ENCODE measurements at regions not wholly inside any gene's neighbourhood (a gene's known extent, or its start where the extent isn't known, plus 50 kb on each side); places are given as distances from the start of the nearest gene placed in this dataset.

DNA sequence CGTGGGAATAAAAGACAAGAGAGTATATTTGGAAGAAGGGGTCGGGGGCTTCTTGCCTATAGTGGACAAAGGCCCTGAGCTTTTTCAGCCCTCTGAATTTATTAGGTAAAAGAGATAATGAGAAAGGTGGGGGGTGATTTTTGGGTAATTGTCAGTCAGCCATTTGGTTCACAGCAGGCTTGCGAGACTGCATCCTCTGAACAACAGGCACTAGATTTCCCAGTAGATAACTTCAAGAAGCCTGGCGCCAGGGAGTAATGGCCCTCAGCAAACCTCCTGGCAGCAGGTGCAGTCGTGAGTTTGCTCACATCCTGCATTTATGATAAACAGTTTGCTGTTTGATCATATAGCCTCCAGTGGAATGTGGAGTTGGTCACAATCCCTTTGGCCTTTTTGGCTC, 609.0 kb downstream of the DHX35 start:
- DNase-seq (ENCODE audit: low spot score): no peak

DNA sequence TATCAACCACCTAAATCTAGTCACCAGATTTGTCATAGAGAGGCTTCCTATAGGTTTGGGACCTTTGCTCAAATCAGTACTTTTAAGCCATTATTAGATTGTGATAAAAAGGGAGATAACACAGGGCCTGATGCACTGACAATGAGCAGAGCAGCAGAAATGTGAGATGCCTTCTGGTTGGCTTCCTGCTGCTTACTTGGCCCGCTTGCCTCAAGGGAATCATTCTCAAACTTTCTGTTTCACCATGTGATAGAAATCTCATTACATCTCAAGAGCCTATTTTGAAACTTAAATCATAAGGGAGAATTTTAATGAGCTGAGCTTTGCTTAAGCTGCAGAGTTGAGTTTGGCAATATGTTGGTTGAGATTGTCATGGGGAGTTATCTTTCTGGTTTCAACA, 606.0 kb downstream of the DHX35 start:
- DNase-seq (ENCODE audit: low spot score): no peak

DNA sequence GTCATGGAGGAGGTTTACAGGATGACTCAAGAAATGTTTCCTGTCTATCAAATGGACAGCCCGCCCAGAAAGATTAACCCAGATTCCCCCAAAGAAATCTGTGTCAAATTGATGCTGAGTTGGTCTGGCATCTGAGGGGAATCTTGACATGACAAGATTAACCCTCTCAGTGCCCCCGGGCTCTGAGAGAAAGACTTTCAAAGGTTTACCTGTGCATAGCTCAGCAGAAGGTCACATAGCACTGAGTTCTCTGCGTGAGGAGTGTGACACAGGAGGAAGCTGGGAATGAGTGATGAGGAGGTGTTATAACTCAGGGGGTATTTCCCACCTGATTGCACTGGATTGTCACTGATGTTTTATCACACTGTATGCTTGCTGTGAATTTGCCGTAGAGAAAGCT, 601.2 kb downstream of the DHX35 start:
- DNase-seq (ENCODE audit: low spot score): no peak

DNA sequence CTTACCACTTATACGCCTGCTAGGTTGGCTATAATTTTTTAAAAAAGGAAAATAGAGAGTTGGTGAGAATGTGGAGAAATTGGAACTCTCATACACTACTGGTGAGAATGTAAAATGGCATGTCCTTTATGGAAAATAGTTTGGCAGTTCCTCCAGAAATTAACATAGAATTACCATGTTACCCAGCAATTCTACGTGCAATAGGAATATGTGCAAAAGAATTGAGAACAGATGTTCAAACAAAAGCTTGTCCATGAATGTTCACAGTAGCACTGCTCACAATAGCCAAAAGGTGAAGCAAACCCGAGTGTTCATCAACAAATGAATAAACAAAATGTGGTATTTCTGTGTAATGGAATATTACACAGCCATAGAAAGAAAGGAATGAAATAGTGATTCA, 592.2 kb downstream of the DHX35 start:
- no peak for DNase-seq (ENCODE audit: low spot score)

DNA sequence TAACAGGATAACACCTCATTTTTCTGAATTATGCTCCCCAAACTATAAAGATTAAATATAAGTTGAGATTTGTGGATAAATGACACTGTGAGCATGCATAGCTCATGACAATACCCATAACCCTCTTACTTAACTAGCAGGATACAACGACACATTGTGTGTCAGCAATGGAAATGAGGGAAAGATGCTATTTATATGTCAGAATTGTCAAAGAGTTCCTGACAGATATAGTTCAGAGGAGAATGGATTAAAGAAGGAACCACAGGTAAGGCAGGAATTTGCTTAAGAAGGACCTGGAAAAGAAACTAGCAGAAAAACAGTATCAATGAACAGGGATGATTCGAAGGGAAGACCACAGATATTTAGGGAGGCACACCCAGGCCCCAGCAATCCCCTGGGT, 591.0 kb downstream of the DHX35 start:
- no peak for DNase-seq (ENCODE audit: low spot score)

DNA sequence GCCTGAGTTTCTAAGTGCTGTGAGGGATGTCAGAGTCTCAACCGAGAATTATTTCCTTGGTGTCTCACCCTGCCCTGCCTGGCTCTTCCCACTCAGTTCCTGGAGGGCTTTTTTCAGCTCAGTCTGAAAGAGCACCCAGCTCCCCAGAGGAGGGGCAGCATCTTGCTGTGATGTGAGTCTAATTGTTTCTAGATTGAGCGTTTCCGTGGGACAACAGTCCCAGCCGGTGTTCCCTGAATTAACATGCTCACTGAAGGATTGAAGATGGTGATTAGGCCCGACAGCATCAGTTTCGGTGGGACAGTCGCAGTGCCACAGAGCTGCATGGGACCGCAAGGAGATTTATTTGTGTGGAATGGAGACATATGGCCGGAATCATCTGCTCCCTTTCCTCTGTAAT, 587.6 kb downstream of the DHX35 start:
- no peak for DNase-seq (ENCODE audit: low spot score)

DNA sequence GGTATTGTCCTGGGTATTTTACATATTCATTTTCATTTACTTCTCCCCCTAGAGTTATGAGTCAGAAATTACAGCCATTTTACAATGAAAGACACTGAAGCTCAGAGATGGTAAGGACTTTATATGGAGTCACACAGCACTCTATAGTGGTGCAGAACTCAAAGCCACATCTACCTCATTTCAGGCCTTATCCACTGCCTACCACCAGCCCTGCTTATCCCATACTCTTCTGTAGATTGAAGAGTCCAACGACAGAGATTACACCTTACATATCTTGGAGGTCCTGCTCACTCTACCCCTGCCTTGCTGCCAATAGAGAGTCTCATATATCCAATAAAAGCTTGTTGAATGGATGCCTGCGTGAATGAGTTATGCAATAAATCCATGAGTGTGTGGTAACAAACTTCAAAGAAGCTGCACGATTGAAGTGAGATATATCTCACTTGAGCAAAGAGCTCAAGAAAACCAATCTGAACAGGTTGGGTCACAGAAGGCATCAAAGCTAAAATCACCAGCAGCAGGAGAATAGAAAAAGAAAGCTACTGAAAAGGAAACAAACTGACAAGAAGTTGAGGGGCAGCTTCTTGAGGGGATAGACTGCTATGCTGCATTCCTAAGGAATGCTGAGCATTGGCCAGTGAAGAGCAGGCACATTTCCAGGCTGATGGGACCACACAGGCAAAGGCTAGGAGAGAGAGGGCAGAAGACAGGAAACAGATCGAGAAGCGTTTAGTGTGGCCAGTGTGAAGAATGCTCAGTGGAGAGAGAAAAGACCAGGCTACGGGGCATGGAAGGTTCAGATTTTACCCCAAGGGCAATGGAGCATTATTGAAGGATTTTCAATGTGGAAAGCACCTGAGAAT, 585.6 kb downstream of the DHX35 start:
- DNase-seq (ENCODE audit: low spot score): no peak

DNA sequence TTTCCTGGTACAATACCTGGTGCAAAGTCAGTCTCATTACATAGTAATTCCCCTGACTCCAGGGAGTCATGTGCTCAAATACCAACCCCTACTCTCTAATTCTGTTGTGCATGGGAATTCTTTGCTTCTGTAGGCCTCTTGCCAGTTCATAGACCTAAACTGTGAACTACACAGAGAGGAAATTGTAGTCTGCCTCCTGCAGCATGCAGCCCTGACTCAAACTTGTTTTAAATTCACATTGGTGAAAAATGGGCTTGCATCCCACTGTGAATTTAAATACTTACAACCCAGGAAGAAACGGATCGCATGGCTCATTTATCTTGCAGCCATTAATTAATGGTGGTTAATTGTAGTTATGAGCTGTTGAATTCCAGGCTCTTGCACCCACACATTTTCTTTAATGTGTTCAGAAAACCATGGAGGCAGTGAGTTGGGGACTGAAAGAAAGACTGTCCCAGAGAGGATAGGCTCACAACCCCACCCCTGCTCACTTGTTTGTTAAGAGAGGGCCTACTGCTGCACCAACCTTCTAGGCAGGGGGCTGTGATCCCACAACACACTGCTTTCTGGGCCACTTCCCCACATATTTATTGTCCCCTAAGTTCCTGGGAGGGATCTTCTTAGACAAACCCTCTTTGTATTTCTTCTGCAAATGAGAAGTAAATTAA, 579.1 kb downstream of the DHX35 start:
- no peak for DNase-seq (ENCODE audit: low spot score)

DNA sequence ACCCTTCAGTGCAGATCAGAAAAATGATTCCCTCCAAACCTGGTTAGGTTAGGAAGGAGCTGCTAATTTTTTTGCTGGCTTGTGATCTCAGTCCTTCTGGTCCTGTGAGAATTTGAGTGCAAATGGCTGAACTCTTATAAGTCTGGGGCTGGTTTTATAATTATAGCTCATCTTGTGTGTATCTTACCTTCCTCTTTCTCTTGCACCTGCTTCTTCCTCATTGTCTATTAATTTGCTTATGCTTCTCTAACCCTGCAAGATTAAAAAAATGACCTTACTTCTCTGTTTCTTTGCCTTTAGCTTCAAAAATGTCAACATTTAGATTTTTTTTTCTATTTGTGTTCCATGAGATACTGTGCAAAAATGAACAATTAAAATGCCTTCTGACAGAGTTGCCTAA, 576.2 kb downstream of the DHX35 start:
- no peak for DNase-seq (ENCODE audit: low spot score)

DNA sequence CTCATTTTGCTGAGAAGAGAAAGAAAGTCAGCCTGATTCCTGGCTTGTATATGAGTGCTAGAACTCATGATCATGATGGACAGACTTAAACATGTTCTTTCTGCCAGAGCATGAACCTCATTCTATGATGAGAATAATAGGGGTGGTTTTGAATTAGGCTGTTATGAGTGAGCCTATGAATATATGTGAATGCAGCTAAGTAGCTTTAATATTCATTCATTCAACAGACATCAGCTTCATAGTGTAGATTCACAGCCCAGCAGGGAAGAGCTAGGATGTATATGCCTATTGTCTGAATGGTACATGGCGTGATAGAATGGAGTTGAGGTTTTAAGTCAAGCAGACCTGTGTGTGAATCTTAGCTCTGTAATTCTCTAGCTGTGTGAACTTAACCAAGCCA, 573.2 kb downstream of the DHX35 start:
- DNase-seq (ENCODE audit: low spot score): no peak

DNA sequence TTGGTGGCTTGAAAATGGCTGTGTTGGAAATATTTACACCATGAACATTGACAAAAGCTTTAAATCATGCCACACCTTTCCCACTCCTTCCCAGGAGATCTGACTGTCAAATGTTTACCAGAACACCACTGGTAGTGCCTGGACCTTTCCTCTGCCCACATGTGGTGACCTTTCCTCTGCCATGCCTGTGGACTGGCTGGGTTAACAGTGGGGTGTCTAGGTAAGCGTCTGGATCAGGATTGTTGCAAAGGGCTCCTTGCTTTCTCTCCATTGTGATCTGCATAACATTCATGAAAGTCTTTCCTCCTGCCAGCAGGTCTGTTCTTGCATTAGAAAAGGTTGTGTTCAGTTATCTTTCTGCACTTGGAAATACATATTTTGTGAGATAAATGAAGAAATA, 572.7 kb downstream of the DHX35 start:
- no peak for DNase-seq (ENCODE audit: low spot score)

DNA sequence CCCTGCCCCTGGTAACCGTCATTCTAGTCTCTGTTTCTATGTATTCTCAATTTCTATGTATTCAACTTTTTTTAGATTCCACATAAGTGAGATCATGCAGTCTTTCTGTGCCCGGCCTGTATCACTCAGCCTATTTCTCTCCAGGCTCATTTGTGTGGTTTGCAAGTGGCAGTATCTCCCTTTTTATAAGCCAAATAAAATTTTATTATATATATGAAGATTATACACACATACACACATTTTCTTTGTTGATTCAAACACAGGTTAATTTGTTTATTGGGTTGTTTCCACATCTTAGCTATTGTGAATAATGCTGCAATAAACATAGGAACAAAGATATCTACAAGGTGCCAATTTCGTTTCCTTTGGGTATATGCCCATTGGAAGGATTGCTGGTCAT, 571.7 kb downstream of the DHX35 start:
- DNase-seq (ENCODE audit: low spot score): no peak

DNA sequence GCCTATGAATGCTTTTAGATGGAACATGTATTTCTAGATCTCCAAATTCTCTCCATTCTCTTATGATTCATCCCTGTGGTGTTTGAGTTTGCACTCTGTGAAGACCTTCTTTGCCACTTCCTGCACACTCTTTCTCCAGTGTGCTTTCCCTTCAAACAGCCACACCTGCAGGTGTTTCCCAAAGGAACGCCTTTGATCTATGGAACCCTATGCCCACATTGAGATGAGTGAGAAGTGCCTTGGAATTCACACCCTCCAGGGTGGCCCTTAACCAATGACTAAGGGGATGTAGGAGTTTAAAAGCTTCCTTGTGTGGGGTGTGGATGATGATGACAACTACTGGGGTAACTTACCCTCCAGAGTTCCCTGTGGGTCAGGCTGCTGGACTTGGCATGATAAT, 570.1 kb downstream of the DHX35 start:
- no peak for DNase-seq (ENCODE audit: low spot score)

DNA sequence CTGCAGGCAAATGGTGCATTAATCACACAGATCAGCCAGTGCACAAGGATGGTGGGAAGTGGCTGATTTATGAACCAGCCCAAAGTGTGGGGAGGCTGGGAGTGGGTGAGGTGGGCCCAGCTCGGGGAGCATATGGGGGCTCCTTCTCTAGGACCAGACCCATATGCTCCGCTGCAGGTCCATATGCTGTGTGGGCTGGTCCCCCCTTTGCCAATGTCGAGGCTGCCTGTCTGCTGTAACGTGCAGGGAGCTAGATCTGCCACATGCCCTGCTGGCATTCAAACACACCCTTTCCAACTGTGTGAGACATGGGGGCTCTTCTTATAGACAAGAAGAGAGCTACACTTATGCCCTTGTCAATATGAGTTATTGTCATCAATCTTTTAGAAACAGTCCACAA, 566.3 kb downstream of the DHX35 start:
- DNase-seq (ENCODE audit: low spot score): no peak

DNA sequence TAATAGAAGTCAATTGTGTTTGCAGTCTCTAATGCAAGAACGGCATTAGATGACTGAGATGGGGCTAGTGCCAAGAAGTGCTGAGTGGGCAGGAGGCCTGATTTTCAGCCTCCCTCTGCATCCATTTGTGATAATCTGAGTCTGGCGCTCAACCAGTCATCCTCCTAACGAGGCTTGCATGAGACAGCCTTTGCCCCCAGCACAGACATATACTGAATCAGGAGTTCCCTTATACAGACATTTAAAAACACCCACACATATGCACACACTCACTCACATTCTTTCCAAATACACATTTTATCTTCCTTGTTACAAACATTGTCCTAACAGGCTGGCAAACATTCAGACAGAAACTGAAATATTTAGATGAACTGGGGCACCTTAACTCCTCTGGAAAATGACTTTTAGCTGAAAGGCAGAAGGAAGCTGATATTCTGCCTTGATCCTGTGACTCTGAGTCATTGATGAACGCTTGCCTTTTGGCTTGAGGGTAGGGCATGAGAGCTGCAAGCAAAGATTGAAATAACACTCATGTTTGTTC, 562.3 kb downstream of the DHX35 start:
- no peak for DNase-seq (ENCODE audit: low spot score)

DNA sequence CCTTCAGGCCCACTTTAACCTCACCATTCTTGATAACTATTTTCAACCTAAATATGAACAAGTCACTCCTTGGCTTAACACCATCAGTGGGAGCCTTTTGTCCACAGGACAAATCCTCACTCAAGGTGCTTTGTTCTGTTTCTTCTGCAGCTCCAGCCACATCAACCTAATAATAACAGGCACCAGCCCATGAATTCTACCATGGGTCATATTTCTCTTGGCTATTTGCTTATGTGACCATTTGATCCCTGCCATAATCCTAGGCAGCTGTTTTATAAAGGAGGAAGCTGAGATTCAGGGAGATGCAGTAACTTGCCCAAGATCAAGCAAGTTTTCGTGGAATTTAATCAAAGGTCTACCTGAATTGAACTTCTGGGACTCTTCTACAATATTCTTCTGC, 561.3 kb downstream of the DHX35 start:
- no peak for DNase-seq (ENCODE audit: low spot score)

DNA sequence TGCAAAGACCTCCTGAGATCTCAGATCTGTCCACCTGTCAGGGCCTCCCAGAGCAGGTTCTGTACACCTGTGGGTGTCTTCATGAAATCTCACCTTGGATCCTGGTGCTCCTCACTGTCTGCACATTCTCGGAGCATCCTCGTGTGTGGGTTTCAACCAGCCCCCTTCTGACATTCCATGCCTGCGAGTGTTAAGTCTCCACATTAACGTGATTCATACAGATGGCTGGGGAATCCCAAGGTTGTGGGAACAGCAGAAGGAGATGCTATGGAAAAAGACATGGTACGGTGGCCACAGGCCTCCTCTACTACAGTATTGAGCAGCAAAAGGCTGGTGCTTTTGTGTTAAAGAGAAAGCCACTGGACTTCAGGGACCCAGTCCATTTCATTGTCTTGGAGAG, 556.5 kb downstream of the DHX35 start:
- DNase-seq (ENCODE audit: low spot score): no peak

DNA sequence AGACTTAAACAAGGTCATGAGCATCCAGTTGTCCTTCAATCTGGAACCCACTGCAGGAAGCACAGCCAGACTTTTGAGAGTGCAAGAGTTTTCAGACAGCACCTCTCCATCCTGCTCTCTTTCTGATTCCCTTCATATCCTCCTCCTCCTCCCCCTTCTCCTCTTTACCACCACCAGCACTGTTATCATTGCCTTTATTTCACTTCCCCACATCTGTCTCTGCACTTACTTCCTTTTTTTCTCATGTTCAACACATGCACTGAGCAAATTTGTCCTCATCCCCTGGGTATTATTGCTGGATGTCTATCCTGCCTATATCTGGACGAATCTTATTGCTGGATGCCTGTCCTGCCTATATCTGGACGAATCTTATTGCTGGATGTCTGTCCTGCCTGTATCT, 554.8 kb downstream of the DHX35 start:
- DNase-seq (ENCODE audit: low spot score): no peak

DNA sequence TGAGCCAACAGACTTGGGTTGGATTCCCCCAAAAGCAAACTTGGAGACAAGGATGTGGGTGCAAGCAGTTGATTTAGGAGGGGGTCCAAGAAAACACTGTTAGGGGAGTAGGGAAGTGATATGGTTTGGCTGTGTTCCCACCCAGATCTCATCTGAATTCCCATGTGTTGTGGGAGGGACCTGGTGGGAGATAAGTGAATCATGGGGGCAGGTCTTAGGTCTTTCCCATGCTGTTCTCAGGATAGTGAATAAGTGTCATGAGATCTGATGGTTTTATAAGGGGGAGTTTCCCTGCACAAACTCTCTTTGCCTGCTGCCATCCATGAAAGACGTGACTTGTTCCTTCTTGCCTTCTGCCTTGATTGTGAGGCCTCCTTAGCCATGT, 542.6 kb downstream of the DHX35 start:
- no peak for DNase-seq (ENCODE audit: low spot score)

DNA sequence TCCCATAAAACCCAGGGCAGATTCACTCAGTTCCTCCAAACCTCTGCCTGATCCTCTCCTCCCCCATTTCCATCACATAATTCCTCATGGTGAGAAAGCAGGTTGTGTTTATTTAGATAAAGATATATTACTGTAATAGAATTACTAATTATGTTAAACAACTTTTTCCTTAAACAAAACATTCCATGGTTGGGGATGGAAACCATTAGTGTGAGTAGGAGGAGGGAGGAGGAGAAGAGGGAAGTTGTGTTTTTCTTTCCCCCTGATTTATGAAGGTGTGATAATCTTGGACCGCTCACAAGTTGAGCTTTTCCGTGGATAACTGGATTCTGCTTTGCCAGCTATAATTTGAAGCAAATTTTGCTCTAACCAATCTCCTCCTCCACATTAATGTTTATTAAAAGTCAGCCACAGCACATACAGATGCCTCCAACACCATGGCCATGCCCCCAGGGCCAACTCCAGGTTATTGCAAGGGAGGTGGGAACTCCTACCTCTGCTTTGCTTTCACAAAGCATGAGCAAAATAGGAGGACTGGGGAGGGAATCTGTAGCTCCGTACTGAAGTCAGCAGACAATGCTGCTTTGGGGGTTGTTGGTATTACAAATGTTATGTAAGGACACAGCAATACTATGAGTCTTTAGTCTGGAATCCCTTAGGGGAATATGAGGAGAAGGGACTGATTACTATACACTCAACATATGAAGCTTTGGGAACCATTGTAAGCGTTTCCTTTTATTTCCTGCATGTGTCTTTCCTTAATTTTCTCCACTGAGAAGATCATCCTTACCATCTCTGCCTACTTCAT, 542.0 kb downstream of the DHX35 start:
- DNase-seq (ENCODE audit: low spot score): no peak

DNA sequence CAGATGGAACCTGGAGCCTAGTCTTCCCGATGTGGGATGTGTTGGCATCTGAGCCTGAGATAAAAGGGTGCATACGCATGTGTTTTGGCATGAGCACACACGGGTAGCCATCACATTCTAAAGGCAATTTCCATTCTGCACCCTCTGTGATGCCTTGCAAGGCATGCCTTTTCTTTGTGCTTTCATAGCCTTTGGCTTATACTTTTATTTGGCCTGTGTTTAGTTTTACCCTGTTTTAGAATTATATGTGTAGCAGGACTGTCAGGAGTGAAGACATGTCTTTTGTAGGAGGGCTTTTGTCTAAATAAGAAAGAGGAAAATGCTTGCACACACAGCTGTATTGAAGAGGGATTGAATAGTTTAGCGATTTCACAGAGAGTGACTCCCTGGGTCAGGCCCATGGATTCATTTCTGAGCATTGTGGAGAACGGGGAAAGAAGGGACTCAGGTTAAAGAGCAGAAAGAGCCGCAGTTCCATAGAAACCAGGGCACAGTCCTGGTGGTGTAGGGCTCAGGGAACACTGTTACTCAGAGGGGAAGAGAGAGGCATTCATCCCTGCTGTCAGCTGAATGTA, 530.2 kb downstream of the DHX35 start:
- no peak for DNase-seq (ENCODE audit: low spot score)

DNA sequence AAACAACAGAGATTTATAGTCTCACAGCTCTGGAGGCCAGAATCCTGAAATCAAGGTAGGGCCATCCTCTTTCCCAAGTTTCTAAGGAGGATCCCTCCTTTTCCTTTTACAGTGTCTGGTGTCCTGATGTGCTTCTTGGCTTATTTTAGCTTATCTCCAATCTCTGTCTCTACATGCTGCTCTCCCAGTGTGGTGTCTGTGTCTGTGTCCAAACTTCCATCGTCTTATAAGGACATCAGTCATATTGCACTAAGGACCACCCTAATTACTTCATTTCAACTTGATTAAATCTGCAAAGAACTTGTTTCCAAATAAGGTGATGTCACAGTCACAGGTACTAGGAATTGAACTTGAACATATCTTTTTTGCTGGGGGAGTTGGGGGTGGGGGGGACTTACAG, 529.6 kb downstream of the DHX35 start:
- no peak for DNase-seq (ENCODE audit: low spot score)

All from RKO (cell line).